Loucy (cell line): ENCODE measurements at regions not wholly inside any gene's neighbourhood (a gene's known extent, or its start where the extent isn't known, plus 50 kb on each side); places are given as distances from the start of the nearest gene placed in this dataset.
A peak's percentile ranks its signal among the peaks of the same experiment; 100 is the strongest.

Experiments
- H2AFZ ChIP-seq: fragments of 200-600 bp; sonication (generic); 2 replicates; pipeline ENCODE4 v1.6.0; 2016; ENCODE audit warnings: antibody characterized with exemption, mild to moderate bottlenecking, low read length, moderate library complexity
- H3F3A ChIP-seq: fragments of 200-600 bp; 2 replicates; pipeline ENCODE4 v1.6.0; 2016; ENCODE audit warnings: antibody characterized with exemption, low read depth, mild to moderate bottlenecking
- H3K27me3 ChIP-seq: fragments of 200-600 bp; sonication (generic); 2 replicates; pipeline ENCODE4 v1.6.1; 2014; ENCODE audit warnings: low read length, mild to moderate bottlenecking; ENCODE audit not compliant: insufficient read depth, poor library complexity, severe bottlenecking
- H3K36me3 ChIP-seq: fragments of 200-600 bp; sonication (generic); 2 replicates; pipeline ENCODE4 v1.6.1; 2016; ENCODE audit warnings: low read length; ENCODE audit not compliant: insufficient read depth
- H3K4me1 ChIP-seq: fragments of 200-600 bp; sonication (generic); 2 replicates; pipeline ENCODE4 v1.5.1; 2014; ENCODE audit warnings: low read length, mild to moderate bottlenecking; ENCODE audit not compliant: insufficient read depth, poor library complexity, severe bottlenecking
- H3K4me2 ChIP-seq: fragments of 200-600 bp; sonication (generic); 2 replicates; pipeline ENCODE4 v1.6.0; 2014; ENCODE audit warnings: antibody characterized with exemption, low read length, low read depth, mild to moderate bottlenecking; ENCODE audit not compliant: poor library complexity, severe bottlenecking
- H3K4me3 ChIP-seq: fragments of 200-600 bp; sonication (generic); 2 replicates; pipeline ENCODE4 v1.5.1; 2014; ENCODE audit warnings: low read length, mild to moderate bottlenecking, mixed read lengths; ENCODE audit not compliant: poor library complexity, severe bottlenecking
- H3K79me2 ChIP-seq: fragments of 200-600 bp; sonication (generic); 2 replicates; pipeline ENCODE4 v1.6.1; 2014; ENCODE audit warnings: low read length; ENCODE audit not compliant: insufficient read depth
- H3K9ac ChIP-seq: fragments of 200-600 bp; sonication (generic); 2 replicates; pipeline ENCODE4 v1.6.0; 2014; ENCODE audit warnings: mild to moderate bottlenecking, low read depth, low read length, moderate library complexity; ENCODE audit not compliant: poor library complexity, severe bottlenecking
- H3K9me2 ChIP-seq: fragments of 200-600 bp; sonication (generic); replicated peaks from 2 replicates; pipeline ENCODE4 v1.6.1; 2016; ENCODE audit warnings: low read depth, low read length, mixed read lengths
- H3K9me3 ChIP-seq: fragments of 200-600 bp; sonication (generic); 2 replicates; pipeline ENCODE4 v1.6.1; 2014; ENCODE audit warnings: mild to moderate bottlenecking, antibody characterized with exemption, low read length, low read depth; ENCODE audit not compliant: insufficient read depth
- H4K20me1 ChIP-seq: fragments of 200-600 bp; sonication (generic); 2 replicates; pipeline ENCODE4 v1.6.0; 2014; ENCODE audit warnings: antibody characterized with exemption, low read length, mild to moderate bottlenecking; ENCODE audit not compliant: insufficient read depth, poor library complexity, severe bottlenecking
- EZH2phosphoT487 ChIP-seq: fragments of 200-600 bp; IDR thresholded peaks from 2 replicates; pipeline ENCODE4 v1.6.1; 2018; ENCODE audit warnings: antibody characterized with exemption, mild to moderate bottlenecking, moderate library complexity, borderline replicate concordance
- TF ChIP-seq, protein P1 (sequence below): fragments of 200-600 bp; sonication (generic); conservative IDR thresholded peaks from 2 replicates; pipeline ENCODE4 v1.5.1; 2014; ENCODE audit warnings: mild to moderate bottlenecking, antibody characterized with exemption, low read length

DNA sequence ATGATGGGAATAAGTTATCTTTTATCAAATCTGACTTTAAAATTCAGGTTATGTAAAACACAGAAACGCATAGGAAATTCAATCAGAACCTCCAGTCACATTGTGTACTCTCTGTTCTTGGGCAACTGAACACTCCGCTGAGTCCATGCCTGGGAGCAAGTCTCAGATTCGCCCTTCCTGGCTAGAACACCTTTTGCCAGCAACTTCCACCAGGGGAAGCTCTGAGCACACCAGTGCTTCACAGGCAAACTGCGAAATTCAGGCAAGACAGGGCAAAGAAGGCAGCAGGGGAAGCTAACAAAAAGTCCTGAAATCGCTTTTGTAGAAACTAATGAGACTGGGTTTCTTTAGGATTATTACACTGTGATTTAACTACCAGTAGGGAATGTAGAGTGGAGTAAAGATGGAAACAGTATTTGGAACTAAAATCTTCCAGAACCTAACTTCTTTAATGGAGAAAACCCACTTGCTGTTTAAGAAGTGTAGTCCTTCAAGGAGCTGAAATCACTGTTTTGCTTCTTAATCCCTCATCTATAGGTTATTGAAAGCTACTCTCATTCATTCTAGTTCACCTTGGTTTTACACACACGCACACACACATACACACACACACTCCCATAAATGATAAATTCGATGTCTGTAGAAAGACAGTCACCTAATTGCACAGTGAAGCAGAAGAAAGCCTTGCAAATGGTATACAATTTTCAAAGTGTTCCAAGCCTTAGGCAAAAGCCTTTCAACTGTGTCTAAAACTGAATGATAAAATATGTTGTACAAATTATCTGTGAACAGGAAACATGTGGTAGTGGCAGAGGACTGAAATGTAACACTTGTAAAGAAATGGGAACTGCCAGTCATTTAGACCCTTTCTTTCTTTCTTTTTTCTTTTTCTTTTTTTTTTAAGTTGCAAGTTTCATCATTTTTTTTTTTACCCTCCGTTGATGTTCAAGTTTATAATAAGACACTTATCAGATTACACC is 214.5 kb downstream of the TMEM182 start:
- Histone ChIP-seq H4K20me1 (no peaks in the 10 kb centered on the region), H3K9me3 (no peaks in the 10 kb centered on the region), H3F3A (no peaks in the 10 kb centered on the region), H3K9me2 (no peaks in the 10 kb centered on the region), H3K9ac (no peak overlapping the region), H3K4me3 (no peak overlapping the region), H3K79me2 (no peaks in the 10 kb centered on the region), H2AFZ (peak overlapping the region; percentile 24; the same call in 1 of the 2 replicates), H3K27me3 (no peaks in the 10 kb centered on the region), H3K4me1 (peaks cover 16% of the 10 kb centered on the region), H3K4me2 (peak overlapping the region; percentile 37), H3K36me3 (no peaks in the 10 kb centered on the region)
- TF ChIP-seq EZH2phosphoT487 = no peak
- TF ChIP-seq, protein P1, sequence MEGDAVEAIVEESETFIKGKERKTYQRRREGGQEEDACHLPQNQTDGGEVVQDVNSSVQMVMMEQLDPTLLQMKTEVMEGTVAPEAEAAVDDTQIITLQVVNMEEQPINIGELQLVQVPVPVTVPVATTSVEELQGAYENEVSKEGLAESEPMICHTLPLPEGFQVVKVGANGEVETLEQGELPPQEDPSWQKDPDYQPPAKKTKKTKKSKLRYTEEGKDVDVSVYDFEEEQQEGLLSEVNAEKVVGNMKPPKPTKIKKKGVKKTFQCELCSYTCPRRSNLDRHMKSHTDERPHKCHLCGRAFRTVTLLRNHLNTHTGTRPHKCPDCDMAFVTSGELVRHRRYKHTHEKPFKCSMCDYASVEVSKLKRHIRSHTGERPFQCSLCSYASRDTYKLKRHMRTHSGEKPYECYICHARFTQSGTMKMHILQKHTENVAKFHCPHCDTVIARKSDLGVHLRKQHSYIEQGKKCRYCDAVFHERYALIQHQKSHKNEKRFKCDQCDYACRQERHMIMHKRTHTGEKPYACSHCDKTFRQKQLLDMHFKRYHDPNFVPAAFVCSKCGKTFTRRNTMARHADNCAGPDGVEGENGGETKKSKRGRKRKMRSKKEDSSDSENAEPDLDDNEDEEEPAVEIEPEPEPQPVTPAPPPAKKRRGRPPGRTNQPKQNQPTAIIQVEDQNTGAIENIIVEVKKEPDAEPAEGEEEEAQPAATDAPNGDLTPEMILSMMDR = peak; percentile 81

DNA sequence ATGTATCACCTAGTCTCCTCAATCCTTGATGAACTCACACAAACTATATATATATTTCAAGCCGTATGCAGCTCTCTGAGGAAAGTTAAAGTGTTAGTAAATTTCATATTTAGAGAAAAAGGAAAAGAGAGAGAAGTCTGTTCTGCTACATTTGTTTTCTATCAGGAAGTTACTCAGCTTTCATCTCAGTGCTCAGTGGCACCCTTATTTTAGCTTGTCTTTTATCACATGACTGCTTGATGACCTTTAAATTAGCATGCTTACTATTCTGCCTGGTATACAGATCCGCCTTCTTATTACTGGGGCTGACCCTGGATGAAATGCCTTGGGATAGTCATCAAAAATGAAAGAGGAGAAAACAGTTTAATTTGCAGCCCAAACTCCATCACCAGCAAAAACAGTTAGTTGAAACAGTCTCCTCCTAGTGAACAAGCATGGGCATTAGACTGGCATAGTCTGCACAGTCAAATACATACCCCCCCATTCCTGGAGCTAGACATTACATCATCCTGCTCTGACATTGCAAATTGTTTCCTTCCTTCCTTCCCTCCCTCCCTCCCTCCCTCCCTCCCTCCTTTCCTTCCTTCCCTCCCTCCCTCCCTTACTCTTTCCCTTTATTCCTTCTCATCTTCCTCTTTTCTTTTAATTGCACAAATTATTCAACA is 215.7 kb downstream of the TMEM182 start:
- H3K9ac ChIP-seq = no peak overlapping the region
- 0 out of 2 replicates have a peak overlapping the region, but pooled peaks have one; percentile 24 for H2AFZ ChIP-seq
- H3K4me1 ChIP-seq = peaks cover 16% of the 10 kb centered on the region
- no peaks in the 10 kb centered on the region for H3K79me2 ChIP-seq
- H3K4me3 ChIP-seq = no peak overlapping the region
- H3K27me3 ChIP-seq = no peaks in the 10 kb centered on the region
- TF ChIP-seq EZH2phosphoT487 = no peak
- TF ChIP-seq, protein P1 = no peak
- H3K9me2 ChIP-seq = no peaks in the 10 kb centered on the region
- H3F3A ChIP-seq = no peaks in the 10 kb centered on the region
- no peaks in the 10 kb centered on the region for H3K9me3 ChIP-seq
- H3K4me2 ChIP-seq = peak overlapping the region; percentile 37
- no peaks in the 10 kb centered on the region for H4K20me1 ChIP-seq
- no peaks in the 10 kb centered on the region for H3K36me3 ChIP-seq

DNA sequence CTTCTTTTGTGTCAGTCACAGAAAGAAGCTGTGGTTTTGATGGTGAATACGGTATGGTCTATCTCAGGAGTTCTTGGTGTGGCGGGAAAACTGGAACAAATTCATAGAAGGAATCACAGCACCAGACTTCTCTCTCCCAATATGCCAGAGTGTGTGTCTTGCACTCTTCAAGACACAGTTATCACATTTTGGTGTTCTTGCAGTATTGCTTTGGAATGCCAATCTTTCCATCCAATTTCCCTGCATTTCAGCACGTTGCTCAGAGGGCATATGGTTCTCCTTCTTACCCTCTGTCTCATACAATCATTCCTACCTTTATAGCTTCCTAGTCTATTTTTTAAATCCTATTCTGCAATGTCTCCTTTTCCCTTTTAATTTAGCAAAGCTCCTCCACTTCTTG is 216.3 kb downstream of the TMEM182 start:
- Histone ChIP-seq H3K9ac (no peak overlapping the region), H3K4me1 (peaks cover 16% of the 10 kb centered on the region), H3K27me3 (no peaks in the 10 kb centered on the region), H3K4me2 (no peak overlapping the region), H3K9me3 (no peaks in the 10 kb centered on the region), H3F3A (no peaks in the 10 kb centered on the region), H3K79me2 (no peaks in the 10 kb centered on the region), H3K4me3 (no peak overlapping the region), H3K36me3 (no peaks in the 10 kb centered on the region), H4K20me1 (no peaks in the 10 kb centered on the region), H2AFZ (no peak overlapping the region), H3K9me2 (no peaks in the 10 kb centered on the region)
- no peak for TF ChIP-seq EZH2phosphoT487
- TF ChIP-seq, protein P1 = no peak
